Omental fat pad (tissue), 3 donors: ENCODE measurements at regions not wholly inside any gene's neighbourhood (a gene's known extent, or its start where the extent isn't known, plus 50 kb on each side); places are given as distances from the start of the nearest gene placed in this dataset.
A peak's percentile ranks its signal among the peaks of the same experiment; 100 is the strongest.

Experiments
- ATAC-seq: fragments of 150-250 bp; one replicate; pipeline ENCODE4 v1.9.1; 2016; ENCODE audit warnings: mild to moderate bottlenecking, moderate library complexity; ENCODE audit not compliant: low FRiP score
- DNase-seq: peaks from one replicate; pipeline ENCODE4 v3.0.0-alpha.2; 2019; ENCODE audit warnings: low spot score
- TF ChIP-seq, protein P1 (sequence below), 3 donors: fragments of 450-650 bp; IDR thresholded peaks; one replicate each; pipeline ENCODE4 v1.5.1; 2016 to 2017; ENCODE audit warnings: antibody characterized with exemption in 3 of 3, mild to moderate bottlenecking in 3 of 3, moderate library complexity in 2 of 3

- no peak for DNase-seq
Observed at GRCh38 chr3:124248471-124249028, 256.6 kb upstream of the ROPN1 start.

DNA sequence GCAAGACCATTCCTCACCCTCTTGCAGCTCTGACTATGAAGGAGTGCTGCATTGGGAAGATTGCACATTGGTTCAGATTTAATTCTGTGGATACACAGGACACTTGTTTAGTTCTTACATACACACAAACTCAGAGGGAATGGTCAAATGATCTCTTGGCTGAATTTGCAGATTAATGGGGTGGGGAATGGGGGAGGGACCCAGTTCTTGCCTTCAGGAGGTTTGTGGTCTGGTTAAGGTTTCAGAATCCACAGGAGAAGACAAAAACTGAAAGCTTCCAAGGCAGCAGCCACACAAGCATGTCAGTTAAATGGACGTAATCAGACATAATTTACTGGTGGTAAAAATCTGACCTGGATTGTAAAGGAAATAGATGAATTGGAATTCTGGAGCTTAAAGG, 257.1 kb upstream of the ROPN1 start:
- ATAC-seq: no peak
- TF ChIP-seq, protein P1, sequence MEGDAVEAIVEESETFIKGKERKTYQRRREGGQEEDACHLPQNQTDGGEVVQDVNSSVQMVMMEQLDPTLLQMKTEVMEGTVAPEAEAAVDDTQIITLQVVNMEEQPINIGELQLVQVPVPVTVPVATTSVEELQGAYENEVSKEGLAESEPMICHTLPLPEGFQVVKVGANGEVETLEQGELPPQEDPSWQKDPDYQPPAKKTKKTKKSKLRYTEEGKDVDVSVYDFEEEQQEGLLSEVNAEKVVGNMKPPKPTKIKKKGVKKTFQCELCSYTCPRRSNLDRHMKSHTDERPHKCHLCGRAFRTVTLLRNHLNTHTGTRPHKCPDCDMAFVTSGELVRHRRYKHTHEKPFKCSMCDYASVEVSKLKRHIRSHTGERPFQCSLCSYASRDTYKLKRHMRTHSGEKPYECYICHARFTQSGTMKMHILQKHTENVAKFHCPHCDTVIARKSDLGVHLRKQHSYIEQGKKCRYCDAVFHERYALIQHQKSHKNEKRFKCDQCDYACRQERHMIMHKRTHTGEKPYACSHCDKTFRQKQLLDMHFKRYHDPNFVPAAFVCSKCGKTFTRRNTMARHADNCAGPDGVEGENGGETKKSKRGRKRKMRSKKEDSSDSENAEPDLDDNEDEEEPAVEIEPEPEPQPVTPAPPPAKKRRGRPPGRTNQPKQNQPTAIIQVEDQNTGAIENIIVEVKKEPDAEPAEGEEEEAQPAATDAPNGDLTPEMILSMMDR (IDR thresholded peaks at IDR 0.05): no peak
- no peak for DNase-seq

More at GRCh38 chr3:124248471-124249028, 256.6 kb upstream of the ROPN1 start:
- TF ChIP-seq, protein P1 (IDR thresholded peaks at IDR 0.05): no peak
- peak; percentile 77 for ATAC-seq

- no peak for DNase-seq
- no peak for ATAC-seq
- TF ChIP-seq, protein P1 (IDR thresholded peaks at IDR 0.05): no peak
Observed at GRCh38 chr3:124250053-124250452, 258.1 kb upstream of the ROPN1 start.

- TF ChIP-seq, protein P1 (IDR thresholded peaks at IDR 0.05): no peak
- ATAC-seq (no peak), DNase-seq (no peak)
Observed at GRCh38 chr3:124256156-124256555, 264.2 kb upstream of the ROPN1 start.

GRCh38 chr3:124256599-124256998, 264.7 kb upstream of the ROPN1 start:
- DNase-seq (no peak), ATAC-seq (no peak)
- TF ChIP-seq, protein P1 (IDR thresholded peaks at IDR 0.05): no peak

GRCh38 chr3:124257336-124257864, 265.5 kb upstream of the ROPN1 start:
- no peak for DNase-seq
- no peak for ATAC-seq
- TF ChIP-seq, protein P1 (IDR thresholded peaks at IDR 0.05): no peak

DNA sequence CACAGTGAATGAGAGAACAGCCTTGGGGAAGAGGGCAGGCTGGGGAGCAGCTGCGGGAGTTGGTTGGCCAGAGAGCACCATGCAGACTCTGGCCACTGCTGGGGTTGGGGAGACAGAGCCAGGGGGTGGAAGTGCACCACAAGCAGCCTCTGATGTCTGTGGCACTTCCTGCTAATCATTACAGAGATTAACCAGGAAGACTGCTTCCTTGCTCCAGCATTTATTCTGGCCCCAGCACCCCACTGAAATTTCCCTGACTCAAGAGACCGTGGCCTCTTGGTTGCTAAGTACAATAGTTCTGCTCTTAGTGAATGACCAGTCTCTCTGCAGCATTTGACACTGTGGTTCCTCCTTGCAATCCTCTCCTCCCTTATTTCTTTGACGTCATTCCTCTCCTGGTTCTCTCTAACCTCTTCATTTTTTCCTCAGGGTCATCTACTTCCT, 266.2 kb upstream of the ROPN1 start:
- TF ChIP-seq, protein P1 (IDR thresholded peaks at IDR 0.05): no peak
- DNase-seq (no peak), ATAC-seq (peak; percentile 63)
